Neural progenitor cell (in vitro differentiated cells): ENCODE measurements at regions not wholly inside any gene's neighbourhood (a gene's known extent, or its start where the extent isn't known, plus 50 kb on each side); places are given as distances from the start of the nearest gene placed in this dataset.

Experiments
- EZH2 ChIP-seq: fragments of 200-600 bp; sonication (generic); IDR thresholded peaks from 2 replicates; pipeline ENCODE4 v1.6.1; 2017; ENCODE audit warnings: antibody characterized with exemption, mild to moderate bottlenecking, moderate library complexity
- EZH2phosphoT487 ChIP-seq: fragments of 200-600 bp; sonication (generic); IDR thresholded peaks from 2 replicates; pipeline ENCODE4 v1.6.1; 2017; ENCODE audit warnings: antibody characterized with exemption
- TF ChIP-seq, protein P1 (sequence below): fragments of 200-600 bp; sonication (generic); IDR thresholded peaks from 2 replicates; pipeline ENCODE4 v1.5.1; 2017; ENCODE audit warnings: antibody characterized with exemption, mild to moderate bottlenecking

DNA sequence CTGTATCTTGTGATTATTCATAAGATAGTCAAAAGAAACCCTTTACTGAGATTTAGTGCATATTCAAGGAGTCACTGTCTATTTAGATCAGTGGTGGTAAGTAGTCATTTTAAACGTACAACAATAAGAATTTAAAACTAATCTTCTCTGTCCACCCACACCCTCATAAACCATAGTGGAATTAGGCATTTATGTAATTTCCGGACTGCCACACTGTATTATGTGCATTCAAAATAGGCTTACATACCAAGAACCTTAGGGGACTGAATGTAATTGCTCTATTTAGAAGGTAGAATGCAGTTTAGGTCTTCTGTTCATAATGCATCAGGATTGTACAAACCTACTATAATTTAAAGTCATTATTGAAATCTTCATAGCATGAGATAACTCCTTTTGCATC lies 685.4 kb downstream of the TENT5A start:
- TF ChIP-seq EZH2phosphoT487 (no peak), EZH2 (no peak)
- TF ChIP-seq, protein P1, sequence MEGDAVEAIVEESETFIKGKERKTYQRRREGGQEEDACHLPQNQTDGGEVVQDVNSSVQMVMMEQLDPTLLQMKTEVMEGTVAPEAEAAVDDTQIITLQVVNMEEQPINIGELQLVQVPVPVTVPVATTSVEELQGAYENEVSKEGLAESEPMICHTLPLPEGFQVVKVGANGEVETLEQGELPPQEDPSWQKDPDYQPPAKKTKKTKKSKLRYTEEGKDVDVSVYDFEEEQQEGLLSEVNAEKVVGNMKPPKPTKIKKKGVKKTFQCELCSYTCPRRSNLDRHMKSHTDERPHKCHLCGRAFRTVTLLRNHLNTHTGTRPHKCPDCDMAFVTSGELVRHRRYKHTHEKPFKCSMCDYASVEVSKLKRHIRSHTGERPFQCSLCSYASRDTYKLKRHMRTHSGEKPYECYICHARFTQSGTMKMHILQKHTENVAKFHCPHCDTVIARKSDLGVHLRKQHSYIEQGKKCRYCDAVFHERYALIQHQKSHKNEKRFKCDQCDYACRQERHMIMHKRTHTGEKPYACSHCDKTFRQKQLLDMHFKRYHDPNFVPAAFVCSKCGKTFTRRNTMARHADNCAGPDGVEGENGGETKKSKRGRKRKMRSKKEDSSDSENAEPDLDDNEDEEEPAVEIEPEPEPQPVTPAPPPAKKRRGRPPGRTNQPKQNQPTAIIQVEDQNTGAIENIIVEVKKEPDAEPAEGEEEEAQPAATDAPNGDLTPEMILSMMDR = no peak
